Parathyroid adenoma (tissue), 2 donors: ENCODE measurements at regions not wholly inside any gene's neighbourhood (a gene's known extent, or its start where the extent isn't known, plus 50 kb on each side); places are given as distances from the start of the nearest gene placed in this dataset.

ENCODE experiments used
- H2AFZ ChIP-seq: fragments of 300-600 bp; sonication (generic); one replicate; pipeline ENCODE4 v1.7.0; 2017; ENCODE audit warnings: antibody characterized with exemption, mild to moderate bottlenecking
- H3K27ac ChIP-seq: fragments of 300-600 bp; sonication (generic); one replicate; pipeline ENCODE4 v1.7.0; 2017
- H3K27me3 ChIP-seq: fragments of 300-600 bp; sonication (generic); one replicate; pipeline ENCODE4 v1.7.0; 2017; ENCODE audit warnings: low read length; ENCODE audit not compliant: control insufficient read depth, insufficient read depth
- H3K36me3 ChIP-seq: fragments of 300-600 bp; sonication (generic); one replicate; pipeline ENCODE4 v1.7.0; 2017; ENCODE audit warnings: low read length; ENCODE audit not compliant: control insufficient read depth, insufficient read depth
- H3K4me1 ChIP-seq: fragments of 300-600 bp; sonication (generic); one replicate; pipeline ENCODE4 v1.7.0; 2017; ENCODE audit warnings: control low read depth
- H3K4me2 ChIP-seq: fragments of 300-600 bp; sonication (generic); one replicate; pipeline ENCODE4 v1.7.0; 2017; ENCODE audit warnings: low read length
- H3K4me3 ChIP-seq: fragments of 300-600 bp; sonication (generic); one replicate; pipeline ENCODE4 v1.7.0; 2017; ENCODE audit warnings: low read depth, low read length
- H3K79me2 ChIP-seq: fragments of 300-600 bp; sonication (generic); one replicate; pipeline ENCODE4 v1.7.0; 2017; ENCODE audit warnings: control low read depth
- H3K9ac ChIP-seq: fragments of 300-600 bp; sonication (generic); one replicate; pipeline ENCODE4 v1.7.0; 2017; ENCODE audit warnings: mild to moderate bottlenecking
- H3K9me3 ChIP-seq: fragments of 300-600 bp; sonication (generic); one replicate; pipeline ENCODE4 v1.7.0; 2017; ENCODE audit warnings: low read length; ENCODE audit not compliant: control insufficient read depth
- CTCF ChIP-seq: fragments of 300-600 bp; sonication (generic); IDR thresholded peaks from one replicate; pipeline ENCODE4 v1.7.0; 2017; ENCODE audit warnings: antibody characterized with exemption, mild to moderate bottlenecking
- donor health status: primary hyperparathyroidism.

DNA sequence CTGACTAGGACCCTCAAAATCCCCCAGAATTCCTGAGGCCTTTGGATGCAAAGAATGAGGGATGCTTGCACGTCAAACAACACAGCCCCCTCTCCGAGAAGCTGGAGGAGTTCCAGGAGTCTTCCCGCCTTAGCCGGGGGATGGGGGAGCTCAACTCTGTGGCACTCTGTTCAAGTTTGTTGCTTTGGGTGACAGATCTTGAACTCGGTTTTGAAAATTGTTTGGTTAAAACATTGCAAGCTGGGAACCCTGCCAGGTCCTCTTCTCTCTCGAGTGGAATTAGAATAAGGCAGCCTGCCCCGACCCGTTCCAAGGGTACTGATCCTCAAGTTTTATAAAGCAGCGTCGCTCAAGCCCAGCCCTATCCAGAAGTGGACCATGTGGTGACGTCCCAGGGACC lies 244.1 kb downstream of the LOXHD1 start:
- H3K27ac ChIP-seq, result peak overlapping the region; percentile 95
- no peaks in the 10 kb centered on the region for H3K9me3 ChIP-seq
- H3K4me1 ChIP-seq, result peaks cover 71% of the 10 kb centered on the region
- H3K79me2 ChIP-seq, result no peaks in the 10 kb centered on the region
- H3K36me3 ChIP-seq, result no peaks in the 10 kb centered on the region
- H3K4me3 ChIP-seq, result no peak overlapping the region
- no peak overlapping the region for H3K9ac ChIP-seq
- H3K27me3 ChIP-seq, result no peaks in the 10 kb centered on the region
- TF ChIP-seq CTCF, result no peak
- H3K4me2 ChIP-seq, result peak overlapping the region; percentile 48
- peak overlapping the region; percentile 16 for H2AFZ ChIP-seq

DNA sequence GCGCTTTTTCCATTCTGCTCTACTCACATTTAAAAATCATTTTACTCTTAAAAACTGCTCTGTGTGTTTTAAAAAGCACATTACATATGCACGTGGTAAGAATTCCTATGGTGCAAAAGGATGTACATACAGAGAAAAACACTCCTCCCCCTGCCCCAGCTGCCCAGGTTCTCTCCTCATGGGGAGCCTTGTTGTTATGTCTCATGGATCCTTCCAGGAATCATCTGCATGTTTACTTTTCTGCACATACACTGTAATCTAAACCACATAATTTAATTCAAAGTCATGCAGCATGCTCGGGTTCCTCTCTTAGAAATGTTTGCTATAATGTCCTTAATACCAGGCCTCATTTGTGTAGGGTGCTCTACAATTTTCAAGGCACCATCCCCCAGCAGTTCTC lies 243.3 kb downstream of the LOXHD1 start:
- Histone ChIP-seq H3K36me3 (no peaks in the 10 kb centered on the region), H3K27ac (peak overlapping the region; percentile 95), H3K4me1 (peaks cover 73% of the 10 kb centered on the region), H2AFZ (no peak overlapping the region), H3K4me2 (peak overlapping the region; percentile 35), H3K4me3 (no peak overlapping the region), H3K9ac (no peak overlapping the region), H3K9me3 (no peaks in the 10 kb centered on the region), H3K27me3 (no peaks in the 10 kb centered on the region), H3K79me2 (no peaks in the 10 kb centered on the region)
- TF ChIP-seq CTCF, result no peak

DNA sequence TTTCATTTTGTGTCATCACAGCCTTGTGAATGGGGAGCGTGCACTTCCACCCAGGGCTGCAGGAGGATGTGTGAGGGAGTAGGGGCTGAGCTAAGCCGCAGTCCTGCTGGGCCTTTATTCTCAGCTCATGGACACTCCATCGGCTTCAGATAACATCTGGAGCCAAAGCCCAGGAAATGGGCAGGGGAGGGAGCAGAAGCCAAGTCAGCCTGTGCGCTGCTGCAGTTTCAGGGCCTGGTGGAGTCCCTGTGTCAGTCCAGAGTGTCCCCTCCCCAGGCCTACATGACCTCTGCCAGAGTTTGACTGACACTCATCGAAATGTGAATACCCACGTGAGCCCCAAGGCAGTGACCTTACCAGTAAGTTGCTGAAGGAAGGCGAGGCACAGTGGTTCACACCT lies 242.2 kb downstream of the LOXHD1 start:
- Histone ChIP-seq H3K4me3 (no peak overlapping the region), H3K79me2 (no peaks in the 10 kb centered on the region), H3K9ac (no peak overlapping the region), H3K9me3 (no peaks in the 10 kb centered on the region), H3K27me3 (no peaks in the 10 kb centered on the region), H3K36me3 (no peaks in the 10 kb centered on the region), H3K4me2 (no peak overlapping the region), H3K27ac (peak overlapping the region; percentile 31), H3K4me1 (peaks cover 74% of the 10 kb centered on the region), H2AFZ (peak overlapping the region; percentile 7)
- no peak for TF ChIP-seq CTCF

GRCh38 chr18:46415532-46416252 lies 241.3 kb downstream of the LOXHD1 start:
- H3K4me3 ChIP-seq, result no peak overlapping the region
- TF ChIP-seq CTCF, result no peak
- H3K4me1 ChIP-seq, result peaks cover 66% of the 10 kb centered on the region
- no peaks in the 10 kb centered on the region for H3K27me3 ChIP-seq
- no peaks in the 10 kb centered on the region for H3K36me3 ChIP-seq
- H3K9ac ChIP-seq, result no peak overlapping the region
- peak overlapping the region; percentile 50 for H3K27ac ChIP-seq
- H3K79me2 ChIP-seq, result no peaks in the 10 kb centered on the region
- peak overlapping the region; percentile 35 for H3K4me2 ChIP-seq
- H3K9me3 ChIP-seq, result no peaks in the 10 kb centered on the region
- H2AFZ ChIP-seq, result no peak overlapping the region
